Endodermal cell (in vitro differentiated cells): ENCODE measurements at regions not wholly inside any gene's neighbourhood (a gene's known extent, or its start where the extent isn't known, plus 50 kb on each side); places are given as distances from the start of the nearest gene placed in this dataset.
A peak's percentile ranks its signal among the peaks of the same experiment; 100 is the strongest.

Source experiments
- DNase-seq: peaks from one replicate; pipeline ENCODE4 v3.0.0-alpha.2; 2017
- H3K27ac ChIP-seq: 2 replicates; pipeline ENCODE4 v1.5.1; 2013; ENCODE audit warnings: mild to moderate bottlenecking, low read depth, low read length, moderate library complexity
- H3K27me3 ChIP-seq: 2 replicates; pipeline ENCODE4 v1.6.1; 2013; ENCODE audit warnings: mild to moderate bottlenecking, low read length, moderate library complexity; ENCODE audit not compliant: insufficient read depth, control insufficient read depth, poor library complexity, severe bottlenecking
- H3K36me3 ChIP-seq: 2 replicates; pipeline ENCODE4 v1.7.0; 2013; ENCODE audit warnings: mild to moderate bottlenecking, low read length, moderate library complexity; ENCODE audit not compliant: control insufficient read depth, insufficient read depth
- H3K4me1 ChIP-seq: one replicate; pipeline ENCODE4 v1.7.0; 2013; ENCODE audit warnings: low read length; ENCODE audit not compliant: control insufficient read depth, insufficient read depth
- H3K4me3 ChIP-seq: 2 replicates; pipeline ENCODE4 v1.5.1; 2013; ENCODE audit warnings: mild to moderate bottlenecking, low read length, moderate library complexity
- H3K9ac ChIP-seq: 2 replicates; pipeline ENCODE4 v1.6.1; 2013; ENCODE audit warnings: mild to moderate bottlenecking, low read length, moderate library complexity; ENCODE audit not compliant: poor library complexity, severe bottlenecking; ENCODE audit errors: extremely low read depth
- H3K9me3 ChIP-seq: 2 replicates; pipeline ENCODE4 v1.6.1; 2013; ENCODE audit warnings: mild to moderate bottlenecking, low read length, moderate library complexity; ENCODE audit not compliant: control insufficient read depth
- H3K27ac Mint-ChIP-seq: 2 replicates; pipeline ENCODE4 v1.8.0; 2020; ENCODE audit warnings: mixed read lengths
- H3K27me3 Mint-ChIP-seq: 2 replicates; pipeline ENCODE4 v1.8.0; 2021; ENCODE audit warnings: mild to moderate bottlenecking, mixed read lengths; ENCODE audit not compliant: insufficient read depth
- H3K36me3 Mint-ChIP-seq: 2 replicates; pipeline ENCODE4 v1.8.0; 2020; ENCODE audit warnings: low read depth, mixed read lengths
- H3K4me1 Mint-ChIP-seq: 2 replicates; pipeline ENCODE4 v1.8.0; 2020; ENCODE audit warnings: mixed read lengths
- H3K4me3 Mint-ChIP-seq: 2 replicates; pipeline ENCODE4 v1.8.0; 2020; ENCODE audit warnings: mild to moderate bottlenecking, moderate library complexity, mixed read lengths
- H3K9me3 Mint-ChIP-seq: 2 replicates; pipeline ENCODE4 v1.8.0; 2020; ENCODE audit warnings: mild to moderate bottlenecking, mixed read lengths
- WGBS, 2 experiments: methylation state at CpG; one replicate each; pipeline versions ENCODE4 v1.1.5 to v1.1.7; 2013; ENCODE audit warnings: missing lambda C conversion rate in 2 of 2, mixed read lengths in 1 of 2; ENCODE audit not compliant: insufficient coverage in 1 of 2, insufficient read length in 1 of 2; 5-methylcytosine and 5-hydroxymethylcytosine counted together
- TF ChIP-seq, protein P1 (sequence below): fragments of 200-600 bp; sonication (generic); conservative IDR thresholded peaks from 2 replicates; pipeline ENCODE4 v1.5.0; 2021; ENCODE audit warnings: antibody characterized with exemption, mild to moderate bottlenecking

DNA sequence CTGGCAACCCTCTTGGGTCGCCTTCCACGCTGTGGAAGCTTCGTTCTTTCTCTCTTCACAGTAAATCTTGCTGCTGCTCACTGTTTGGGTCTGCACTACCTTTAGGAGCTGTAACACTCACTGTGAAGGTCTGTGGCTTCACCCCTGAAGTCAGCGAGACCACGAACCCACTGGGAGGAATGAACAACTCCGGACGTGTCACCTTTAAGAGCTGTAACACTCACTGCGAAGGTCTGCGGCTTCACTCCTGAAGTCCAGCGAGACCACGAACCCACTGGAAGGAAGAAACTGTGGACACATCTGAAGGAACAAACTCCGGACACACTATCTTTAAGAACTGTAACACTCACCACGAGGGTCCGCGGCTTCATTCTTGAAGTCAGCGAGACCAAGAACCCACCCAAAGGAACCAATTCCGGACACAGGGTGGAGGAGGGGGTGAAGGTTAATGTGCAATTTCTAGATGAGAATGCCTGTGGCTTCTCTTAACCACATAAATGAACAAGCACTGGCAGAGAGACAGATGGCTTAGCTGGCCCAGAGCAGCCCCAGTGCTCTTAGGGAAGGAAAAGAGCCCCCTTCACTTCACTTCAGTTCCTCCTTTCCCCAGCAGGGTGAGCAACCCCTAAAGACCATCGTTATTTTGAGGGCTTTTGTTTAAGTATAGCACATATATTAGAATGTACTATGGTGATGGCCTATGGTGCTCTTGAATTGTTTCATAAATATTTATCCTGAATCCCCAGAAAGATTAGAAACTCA is 73.0 kb downstream of the LUZP4 start:
- no peaks in the 10 kb centered on the region for H3K4me1 ChIP-seq
- no peaks in the 10 kb centered on the region for H3K27me3 ChIP-seq
- H3K9ac ChIP-seq = no peak overlapping the region
- Mint-ChIP-seq H3K9me3 (peaks cover 4% of the 10 kb centered on the region), H3K36me3 (no peaks in the 10 kb centered on the region), H3K27me3 (peaks cover 5% of the 10 kb centered on the region), H3K4me1 (no peaks in the 10 kb centered on the region), H3K4me3 (no peak overlapping the region), H3K27ac (no peak overlapping the region)
- DNase-seq = peak; percentile 61
- no peaks in the 10 kb centered on the region for H3K36me3 ChIP-seq
- H3K4me3 ChIP-seq = no peak overlapping the region
- 99% methylated on average over 16 of the region's 18 CpGs; no CpG with 5 or more reads in 1 of the 2 experiments for WGBS, 2 experiments
- TF ChIP-seq, protein P1, sequence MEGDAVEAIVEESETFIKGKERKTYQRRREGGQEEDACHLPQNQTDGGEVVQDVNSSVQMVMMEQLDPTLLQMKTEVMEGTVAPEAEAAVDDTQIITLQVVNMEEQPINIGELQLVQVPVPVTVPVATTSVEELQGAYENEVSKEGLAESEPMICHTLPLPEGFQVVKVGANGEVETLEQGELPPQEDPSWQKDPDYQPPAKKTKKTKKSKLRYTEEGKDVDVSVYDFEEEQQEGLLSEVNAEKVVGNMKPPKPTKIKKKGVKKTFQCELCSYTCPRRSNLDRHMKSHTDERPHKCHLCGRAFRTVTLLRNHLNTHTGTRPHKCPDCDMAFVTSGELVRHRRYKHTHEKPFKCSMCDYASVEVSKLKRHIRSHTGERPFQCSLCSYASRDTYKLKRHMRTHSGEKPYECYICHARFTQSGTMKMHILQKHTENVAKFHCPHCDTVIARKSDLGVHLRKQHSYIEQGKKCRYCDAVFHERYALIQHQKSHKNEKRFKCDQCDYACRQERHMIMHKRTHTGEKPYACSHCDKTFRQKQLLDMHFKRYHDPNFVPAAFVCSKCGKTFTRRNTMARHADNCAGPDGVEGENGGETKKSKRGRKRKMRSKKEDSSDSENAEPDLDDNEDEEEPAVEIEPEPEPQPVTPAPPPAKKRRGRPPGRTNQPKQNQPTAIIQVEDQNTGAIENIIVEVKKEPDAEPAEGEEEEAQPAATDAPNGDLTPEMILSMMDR = peak; percentile 77
- H3K9me3 ChIP-seq = no peaks in the 10 kb centered on the region
- no peak overlapping the region for H3K27ac ChIP-seq

DNA sequence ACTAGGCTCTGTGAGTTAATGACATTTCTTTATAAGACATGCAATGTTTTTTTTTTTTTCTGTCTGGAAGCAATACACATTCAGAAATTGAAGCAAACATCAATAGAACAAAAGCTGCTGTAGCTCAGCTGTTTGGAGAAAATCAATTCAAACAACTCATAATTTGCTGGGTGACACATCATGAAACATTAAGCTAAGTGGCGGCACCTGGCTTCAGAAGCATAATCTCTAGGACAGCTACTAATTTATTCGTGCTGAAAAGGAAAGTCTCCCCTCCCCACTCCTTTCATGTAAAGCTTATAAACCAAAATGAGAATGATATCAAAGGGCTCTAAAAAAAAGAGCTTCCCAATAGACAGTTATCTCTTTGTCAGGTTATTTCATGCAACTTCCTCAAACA is 73.9 kb downstream of the LUZP4 start:
- H3K36me3 ChIP-seq = no peaks in the 10 kb centered on the region
- no peak overlapping the region for H3K27ac ChIP-seq
- WGBS, 2 experiments = 100% methylated on average over 1 of the region's 2 CpGs; no CpG with 5 or more reads in 1 of the 2 experiments
- no peak for DNase-seq
- Mint-ChIP-seq H3K27ac (no peak overlapping the region), H3K4me1 (no peaks in the 10 kb centered on the region), H3K36me3 (no peaks in the 10 kb centered on the region), H3K9me3 (peaks cover 4% of the 10 kb centered on the region), H3K4me3 (no peak overlapping the region), H3K27me3 (peaks cover 6% of the 10 kb centered on the region)
- no peak overlapping the region for H3K9ac ChIP-seq
- no peaks in the 10 kb centered on the region for H3K9me3 ChIP-seq
- H3K4me3 ChIP-seq = no peak overlapping the region
- H3K27me3 ChIP-seq = no peaks in the 10 kb centered on the region
- H3K4me1 ChIP-seq = no peaks in the 10 kb centered on the region
- TF ChIP-seq, protein P1 = no peak

DNA sequence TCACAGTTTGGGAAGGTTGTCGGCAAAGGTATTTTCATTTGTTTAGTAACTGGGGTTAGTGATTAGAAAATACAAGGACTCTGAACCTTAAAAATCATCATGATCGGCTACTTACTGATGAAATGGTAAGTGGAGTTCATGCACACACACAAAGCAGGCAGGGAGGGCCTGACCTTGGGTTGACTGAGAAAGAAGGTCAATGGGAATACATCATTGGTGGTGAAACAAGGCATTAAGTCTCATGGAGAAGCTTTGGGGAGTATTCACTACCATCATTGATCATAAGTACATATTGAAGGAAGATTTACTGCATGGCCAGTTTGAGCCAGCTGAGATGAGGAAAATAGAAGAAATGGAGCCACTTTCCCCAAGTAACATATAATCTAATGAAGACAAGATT is 74.4 kb downstream of the LUZP4 start:
- peaks cover 4% of the 10 kb centered on the region for H3K9me3 Mint-ChIP-seq
- H3K27me3 Mint-ChIP-seq = peaks cover 1% of the 10 kb centered on the region
- WGBS, 2 experiments = 97 to 100% methylated on average over 2 of the region's 2 CpGs
- Histone ChIP-seq H3K27me3 (no peaks in the 10 kb centered on the region), H3K36me3 (no peaks in the 10 kb centered on the region), H3K9me3 (no peaks in the 10 kb centered on the region), H3K27ac (no peak overlapping the region), H3K4me1 (no peaks in the 10 kb centered on the region), H3K4me3 (no peak overlapping the region), H3K9ac (no peak overlapping the region)
- no peak overlapping the region for H3K27ac Mint-ChIP-seq
- no peak overlapping the region for H3K4me3 Mint-ChIP-seq
- H3K4me1 Mint-ChIP-seq = no peaks in the 10 kb centered on the region
- DNase-seq = no peak
- TF ChIP-seq, protein P1 = no peak
- H3K36me3 Mint-ChIP-seq = no peaks in the 10 kb centered on the region
